ENCODE measurements at regions not wholly inside any gene's neighbourhood (a gene's known extent, or its start where the extent isn't known, plus 50 kb on each side); places are given as distances from the start of the nearest gene placed in this dataset.

- no peak for TF ChIP-seq CTCF (IDR thresholded peaks at IDR 0.05; ENCODE audit: low read length)
- TF ChIP-seq EZH2 (optimal IDR thresholded peaks at IDR 0.05; ENCODE audit: low read depth, low read length): no peak
- no peak for TF ChIP-seq EZH2phosphoT487 (IDR thresholded peaks at IDR 0.05; ENCODE audit: low read length)
Observed at GRCh38 chr10:118920206-118920605, 109.3 kb upstream of the NANOS1 start.
